Endothelial cell of hepatic sinusoid (primary cell): ENCODE measurements at regions not wholly inside any gene's neighbourhood (a gene's known extent, or its start where the extent isn't known, plus 50 kb on each side); places are given as distances from the start of the nearest gene placed in this dataset.

Experiments used
- in situ Hi-C: cut with HindIII; loops from 2 replicates; pipeline ENCODE4 v1.10.0; 2017; ENCODE audit warnings: low sequenced_read_pairs

DNA sequence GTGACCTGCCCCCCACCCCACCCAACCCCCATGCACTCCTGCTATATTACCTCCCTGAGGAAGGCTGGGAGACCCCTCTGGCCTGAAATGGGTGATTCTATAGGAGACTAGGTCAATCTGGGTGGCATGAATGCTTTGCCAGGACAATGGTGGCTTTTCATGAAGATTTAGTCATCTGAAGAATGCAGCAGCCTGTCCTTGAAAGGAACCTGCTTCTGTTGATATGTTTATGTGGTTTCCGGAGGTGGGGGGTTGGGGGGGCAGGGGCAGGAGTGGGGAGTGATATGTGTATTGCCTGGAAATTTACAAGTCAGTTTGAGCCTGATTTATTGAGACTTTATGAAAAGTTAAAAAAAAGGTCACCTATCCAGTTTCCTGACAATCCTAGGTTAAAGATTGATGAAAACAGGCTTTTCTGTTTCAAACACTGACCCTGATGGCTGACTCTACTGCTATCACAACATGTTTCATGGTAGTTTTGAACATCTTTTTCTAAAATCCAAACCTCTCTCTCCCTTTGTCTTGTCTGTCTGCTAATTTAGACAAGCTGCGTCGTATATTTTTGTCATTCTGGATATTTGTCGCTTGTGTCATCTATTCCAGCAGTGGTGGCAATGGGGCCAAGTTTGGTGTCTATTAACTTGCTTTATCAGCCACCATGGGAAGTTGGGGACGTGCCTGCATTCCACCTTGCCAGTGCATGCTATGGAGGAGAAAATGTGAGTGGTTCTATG is 153.7 kb upstream of the EGFLAM start:
- in situ Hi-C loops = no loop called here

DNA sequence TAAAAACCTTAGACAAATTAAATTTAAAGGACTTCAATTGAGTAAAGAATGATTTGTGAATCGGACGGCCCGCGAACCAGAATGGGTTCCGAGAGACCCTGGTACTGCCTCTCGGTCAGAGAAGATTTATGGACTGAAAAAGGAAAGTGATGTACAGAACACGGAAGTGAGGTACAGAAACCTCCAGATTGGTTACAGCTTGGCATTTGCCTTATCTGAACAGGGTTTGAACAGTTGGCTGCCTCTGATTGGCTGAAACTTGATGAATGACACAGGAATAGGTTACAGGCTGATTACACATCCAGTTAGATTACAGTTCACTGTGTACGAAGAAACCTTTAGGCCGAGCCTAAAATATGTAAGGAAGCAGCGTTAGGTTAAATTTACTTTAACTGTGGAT is 156.5 kb upstream of the EGFLAM start:
- in situ Hi-C loops = no loop called here

DNA sequence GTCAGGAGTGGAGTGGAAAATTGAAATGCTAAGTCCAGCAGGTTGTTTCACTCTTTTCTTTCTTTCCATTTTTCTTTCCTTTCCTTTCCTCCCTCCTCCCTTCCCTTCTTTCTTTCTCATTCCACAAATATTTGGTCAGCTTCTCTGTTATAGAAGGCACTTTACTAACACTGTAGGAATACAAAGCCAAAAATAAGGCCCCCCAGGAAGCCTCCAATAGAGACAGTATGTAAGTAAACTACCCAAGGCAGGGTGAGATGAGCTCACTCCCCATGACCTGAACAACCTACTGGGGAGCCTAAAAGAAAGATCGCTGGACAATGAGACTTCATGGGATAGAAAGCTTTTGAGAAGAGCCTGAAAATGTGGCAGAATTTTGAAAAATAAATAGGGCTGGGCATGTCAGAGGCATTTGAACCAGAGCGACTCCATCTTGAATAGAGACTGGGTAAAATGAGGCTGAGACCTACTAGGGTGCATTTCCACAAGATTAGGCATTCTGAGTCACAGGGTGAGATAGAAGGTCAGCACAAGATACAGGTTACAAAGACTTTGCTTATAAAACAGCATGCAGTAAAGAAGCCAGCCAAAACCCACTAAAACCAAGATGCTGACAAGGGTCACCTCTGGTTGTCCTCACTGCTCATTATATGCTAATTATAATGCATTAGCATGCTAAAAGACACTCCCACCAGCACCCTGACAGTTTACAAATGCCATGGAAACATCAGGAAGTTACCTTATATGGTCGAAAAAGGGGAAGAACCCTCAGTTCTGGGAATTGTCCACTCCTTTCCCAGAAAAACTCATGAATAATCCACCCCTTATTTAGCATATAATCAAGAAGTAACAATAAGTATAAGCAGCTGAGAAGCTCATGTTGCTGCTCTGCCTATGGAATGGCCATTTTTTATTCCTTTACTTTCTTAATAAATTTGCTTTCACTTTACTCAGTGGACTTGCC is 158.9 kb upstream of the EGFLAM start:
- in situ Hi-C loops = loop anchor here (5.0 kb wide), 1 partner anchor 42 kb away; no protein-coding TSS in a partner anchor

DNA sequence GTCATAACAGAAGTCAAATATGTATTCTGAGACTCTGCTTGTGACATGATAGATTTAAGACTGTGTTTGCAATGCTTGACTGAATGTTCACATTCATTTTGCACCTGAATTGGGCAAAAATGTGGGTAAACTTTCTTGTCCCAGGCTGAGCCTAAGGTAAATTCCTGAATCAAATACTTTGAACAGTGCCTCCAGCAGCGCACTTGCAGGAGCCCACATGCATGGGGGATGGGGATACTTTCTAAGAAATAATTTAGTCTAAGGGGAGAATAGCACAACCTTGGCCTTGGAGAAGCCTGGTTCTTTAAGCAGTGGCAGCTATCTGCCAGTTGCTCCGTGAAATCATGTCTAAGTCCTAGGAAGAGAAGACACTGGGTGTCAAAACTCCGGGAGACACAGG is 163.5 kb upstream of the EGFLAM start:
- in situ Hi-C loops = loop anchor here (5.0 kb wide), 1 partner anchor 38 kb away; no protein-coding TSS in a partner anchor

DNA sequence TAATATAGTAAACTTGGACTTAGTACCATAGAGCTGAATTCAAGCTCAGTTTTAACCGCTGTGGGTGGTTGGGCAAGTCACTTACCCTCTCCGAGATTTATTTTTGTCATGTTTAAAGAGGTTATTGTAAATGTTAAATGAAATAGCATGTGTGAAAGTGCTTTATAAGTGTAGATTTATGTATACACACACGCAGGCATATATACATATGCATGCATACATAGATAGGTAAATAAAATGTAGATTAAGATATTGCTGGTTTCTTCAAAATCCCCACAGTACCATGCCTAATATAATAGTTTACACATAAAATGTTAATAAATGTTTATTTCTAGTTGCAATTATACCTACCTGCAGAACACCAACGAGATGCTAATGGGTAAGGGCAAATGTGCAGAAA is 164.5 kb upstream of the EGFLAM start:
- in situ Hi-C loops = no loop called here

DNA sequence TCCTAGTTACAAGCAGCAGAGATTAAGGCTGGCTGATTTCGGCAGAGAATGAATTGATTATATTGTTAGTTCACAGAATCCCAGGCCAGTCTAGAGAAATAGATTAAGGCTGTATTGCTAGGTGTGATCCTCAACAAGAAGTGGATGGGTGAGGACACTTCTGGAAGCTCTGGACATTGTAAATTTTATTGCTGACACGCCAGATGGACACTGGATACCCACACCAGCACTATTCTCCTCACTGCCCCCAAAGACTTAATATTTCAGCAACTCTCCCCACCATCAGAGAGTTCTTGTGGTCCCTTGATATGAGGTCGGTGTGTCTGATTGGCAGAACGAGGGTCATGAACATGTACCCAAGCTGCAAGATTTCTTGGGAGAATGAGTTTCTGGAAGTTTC is 171.6 kb upstream of the EGFLAM start:
- in situ Hi-C loops = no loop called here

DNA sequence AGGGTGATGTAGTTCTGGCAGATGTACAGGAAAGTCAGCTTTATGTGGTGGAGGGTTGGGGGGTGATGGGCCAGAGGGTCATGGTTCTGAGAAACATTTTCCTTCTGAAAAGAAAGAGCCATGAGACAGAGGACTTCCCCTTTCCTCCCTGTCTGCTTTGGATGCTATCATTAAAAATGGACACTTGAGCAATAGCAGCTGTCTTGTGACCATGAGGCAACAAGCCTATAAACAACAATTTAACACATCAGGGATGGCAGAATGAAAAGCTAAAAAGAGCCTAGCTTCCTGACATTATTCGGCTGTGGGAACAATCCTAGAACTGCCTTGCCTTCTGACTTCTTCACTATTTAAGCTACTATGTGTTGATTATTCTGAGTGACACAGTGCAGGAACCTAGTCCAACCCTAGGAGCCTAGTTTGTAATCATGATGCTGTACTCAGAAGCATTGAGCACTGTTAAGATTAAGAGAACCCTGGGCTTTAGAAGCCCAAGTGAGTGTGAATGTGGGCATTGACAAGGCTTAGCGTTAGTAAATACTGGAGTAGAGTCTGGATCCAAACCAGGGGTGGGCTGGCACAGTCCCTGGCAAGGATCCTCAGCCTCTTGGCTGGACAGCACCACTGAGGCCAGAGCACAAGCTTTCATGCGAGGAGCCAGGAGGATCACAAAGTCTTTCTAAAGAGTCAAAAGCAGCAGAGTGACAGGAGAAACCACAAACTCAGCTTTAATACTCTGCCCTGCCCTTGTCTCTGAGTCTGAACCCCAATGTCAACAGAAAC is 178.5 kb upstream of the EGFLAM start:
- in situ Hi-C loops = loop anchor here (5.0 kb wide), 1 partner anchor 47 kb away; no protein-coding TSS in a partner anchor

DNA sequence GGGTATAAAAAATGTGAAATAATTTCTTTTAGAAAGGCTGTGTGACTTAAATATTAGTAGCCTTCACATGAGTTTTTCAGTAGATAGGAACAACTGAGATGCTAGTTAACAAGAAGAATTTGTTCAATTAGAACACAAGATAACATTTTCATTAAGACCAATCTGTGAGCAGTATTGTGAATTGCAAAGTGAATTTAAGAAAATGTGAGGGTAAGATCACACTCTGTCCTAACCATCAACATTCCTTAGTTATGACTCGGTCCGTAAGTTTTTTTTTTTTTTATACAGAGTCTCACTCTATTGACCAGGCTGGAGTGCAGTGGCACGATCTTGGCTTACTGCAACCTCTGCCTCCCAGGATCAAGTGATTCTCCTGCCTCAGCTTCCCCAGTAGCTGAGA is 180.2 kb upstream of the EGFLAM start:
- in situ Hi-C loops = no loop called here

DNA sequence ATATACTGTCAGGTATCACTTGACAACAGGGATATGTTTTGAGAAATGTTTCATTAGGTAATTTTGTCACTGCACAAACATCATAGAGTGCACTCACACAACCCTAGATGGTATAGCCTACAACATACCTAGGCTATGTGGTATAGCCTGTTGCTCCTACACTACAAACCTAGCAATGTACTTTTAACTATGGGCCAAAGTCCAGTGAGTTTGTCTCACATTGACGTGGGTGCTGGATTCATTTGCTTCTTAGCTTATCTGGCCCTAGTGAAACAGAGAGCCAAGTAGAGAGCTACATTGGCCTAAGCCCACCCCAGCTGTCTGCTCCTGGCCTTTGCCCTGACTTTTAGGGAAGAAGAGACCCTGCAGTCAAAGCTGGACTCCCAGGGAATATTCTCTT is 180.7 kb upstream of the EGFLAM start:
- in situ Hi-C loops = no loop called here

DNA sequence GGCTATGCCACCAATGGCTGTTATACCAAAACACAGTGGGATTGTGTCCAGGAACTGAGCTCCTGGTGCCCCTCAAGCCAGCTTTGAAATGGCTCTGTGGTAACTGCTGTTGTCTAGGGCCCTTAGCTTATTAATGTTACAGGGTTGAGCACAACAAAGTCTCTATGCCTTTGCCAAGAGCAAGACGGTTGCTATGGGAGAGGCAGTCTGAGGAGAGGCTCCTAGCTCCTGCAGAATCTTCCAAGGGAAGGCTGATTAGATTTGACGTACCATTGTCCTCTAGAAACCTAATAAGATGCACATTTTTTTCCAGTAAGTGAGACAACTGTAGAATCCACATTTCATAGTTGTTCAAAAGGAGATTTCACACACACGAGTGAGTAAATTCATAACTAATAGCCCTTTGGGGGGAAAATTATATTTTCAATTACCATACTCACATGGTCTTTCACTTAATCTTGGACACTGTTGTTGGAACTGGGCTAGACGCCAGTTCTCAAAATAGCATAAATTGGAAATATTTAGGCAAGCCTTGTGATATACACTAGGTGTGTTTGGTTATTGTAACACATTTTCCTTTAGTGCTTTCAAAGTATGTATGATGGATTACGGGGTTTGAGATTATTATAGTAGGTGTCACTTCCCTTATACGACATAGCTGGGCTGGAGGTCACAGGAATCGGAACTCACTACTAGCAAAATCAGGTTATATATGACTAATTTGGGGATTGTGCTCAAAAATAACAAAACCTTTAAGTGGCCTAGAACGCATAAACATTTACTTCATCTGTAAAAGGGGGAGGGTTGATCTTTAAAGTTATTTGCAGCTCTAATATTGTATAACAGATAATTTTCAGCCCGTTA is 186.3 kb upstream of the EGFLAM start:
- in situ Hi-C loops = no loop called here

DNA sequence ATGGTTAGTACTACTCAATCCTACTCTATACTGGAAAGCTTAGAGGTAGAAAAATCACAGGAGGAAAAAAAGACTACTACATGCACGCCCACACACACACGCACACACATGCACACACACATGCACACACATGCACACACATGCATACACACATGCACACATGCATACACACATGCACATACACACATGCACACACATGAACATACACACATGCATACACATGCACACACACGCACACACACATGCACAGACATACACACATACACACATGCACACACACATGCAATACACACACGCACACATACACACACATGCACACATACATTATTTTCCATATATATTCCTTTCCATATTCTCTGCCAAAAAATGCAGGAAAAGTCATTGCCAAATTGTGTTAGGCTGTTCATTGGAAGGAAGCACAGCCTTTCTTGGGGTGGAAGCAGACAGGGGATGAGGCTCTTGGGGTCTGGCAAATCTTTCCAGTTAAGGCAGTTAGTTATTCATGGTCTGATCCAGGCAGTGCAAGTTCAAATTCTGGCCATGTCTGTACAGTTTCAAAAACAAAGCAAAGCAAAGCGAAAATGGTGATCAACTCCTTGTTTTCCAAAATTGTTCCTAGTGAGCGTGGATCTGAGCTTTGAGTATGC is 187.9 kb upstream of the EGFLAM start:
- in situ Hi-C loops = no loop called here

DNA sequence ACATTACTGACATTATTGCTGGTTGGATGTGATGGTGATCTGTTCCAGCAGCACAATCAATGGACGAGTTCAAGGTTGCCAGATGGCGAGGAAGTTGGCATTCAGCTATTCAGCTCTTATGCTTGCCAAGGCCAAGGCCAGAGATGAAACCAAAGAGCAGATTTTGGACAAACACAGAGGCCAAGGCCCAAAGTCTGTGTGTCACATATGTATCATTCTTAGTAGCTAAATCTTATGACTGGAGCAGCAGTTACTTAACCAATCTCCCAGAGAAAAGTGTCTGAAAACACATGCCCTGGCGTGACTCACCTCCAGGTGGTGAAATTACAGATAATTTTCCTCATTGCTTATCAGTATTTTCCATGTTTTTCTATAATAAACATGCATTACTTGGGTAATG is 189.0 kb upstream of the EGFLAM start:
- in situ Hi-C loops = no loop called here

DNA sequence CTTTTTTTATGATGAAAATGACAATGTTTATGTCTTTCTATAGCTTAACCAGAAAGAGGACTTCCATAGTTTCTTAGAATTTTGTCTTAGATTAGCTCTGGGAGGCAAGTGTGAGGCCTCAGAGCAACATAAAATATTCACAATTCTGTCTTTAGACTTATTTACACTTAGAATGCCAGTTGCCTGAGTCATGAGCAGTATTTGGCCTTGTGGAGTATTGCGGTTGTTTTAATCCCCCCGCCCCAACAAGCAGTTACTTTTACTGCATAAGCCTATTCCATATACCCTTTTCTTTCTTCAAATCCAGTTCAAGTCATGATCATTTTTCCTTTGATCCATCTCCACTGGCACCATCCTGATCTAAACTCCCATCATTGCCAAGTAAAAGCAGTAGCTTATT is 198.0 kb upstream of the EGFLAM start:
- in situ Hi-C loops = no loop called here

DNA sequence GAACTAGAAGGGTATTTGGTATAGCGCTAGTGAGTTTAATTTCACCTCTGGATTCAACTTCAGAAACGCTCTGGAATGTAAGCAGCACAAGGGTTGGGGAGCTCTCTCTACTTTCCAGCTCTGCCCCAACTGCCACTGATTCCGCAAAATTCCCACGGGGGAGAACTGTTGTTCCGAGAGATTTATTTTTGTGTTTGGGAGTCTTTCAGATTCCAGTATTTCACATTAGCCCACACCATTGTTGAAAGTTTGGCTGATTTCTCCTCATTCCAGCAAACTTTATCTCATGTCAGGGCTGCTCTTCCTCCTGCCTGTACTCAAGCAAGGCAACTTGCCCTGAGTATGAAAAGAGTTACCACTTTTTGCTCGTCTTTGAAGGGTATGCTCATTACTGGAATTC is 198.5 kb upstream of the EGFLAM start:
- in situ Hi-C loops = loop anchor here (5.0 kb wide), 1 partner anchor 37 kb away; no protein-coding TSS in a partner anchor

DNA sequence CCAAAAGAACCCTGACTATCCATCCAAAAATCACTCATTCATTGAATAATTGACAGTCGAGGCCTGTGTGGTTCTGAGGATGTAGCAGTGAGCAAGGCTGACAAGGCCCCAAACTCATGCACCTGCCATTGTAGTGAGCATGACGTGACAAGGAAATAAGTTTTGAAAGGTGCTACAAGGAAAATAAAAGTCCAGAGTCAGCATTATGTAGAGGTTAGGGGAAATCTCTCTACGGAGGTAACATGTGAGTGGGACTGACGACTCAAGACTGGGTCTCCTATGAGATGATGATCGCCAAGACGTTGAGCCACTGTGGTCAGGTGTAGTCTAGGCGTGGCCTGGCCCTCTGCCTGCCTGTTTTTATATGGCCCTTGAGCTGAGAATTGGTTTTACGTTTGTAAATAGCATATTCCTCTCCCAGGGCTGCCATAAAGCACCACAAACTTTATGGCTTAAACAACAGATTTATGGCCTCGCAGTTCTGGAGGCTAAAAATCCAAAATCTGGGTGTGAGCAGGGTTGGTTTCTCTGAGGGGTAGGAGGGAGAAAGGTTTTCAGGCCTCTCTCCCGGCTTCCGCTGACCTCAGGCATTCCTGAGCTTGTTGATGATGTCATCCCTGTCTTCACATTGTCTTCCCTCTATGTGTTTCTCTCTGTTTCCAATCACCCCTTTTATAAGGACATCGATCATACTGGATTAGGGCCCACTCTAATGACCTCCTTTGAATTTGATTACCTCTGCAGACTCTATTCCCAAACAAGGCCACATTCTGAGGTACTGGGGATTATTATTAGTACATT is 206.4 kb upstream of the EGFLAM start:
- in situ Hi-C loops = no loop called here

DNA sequence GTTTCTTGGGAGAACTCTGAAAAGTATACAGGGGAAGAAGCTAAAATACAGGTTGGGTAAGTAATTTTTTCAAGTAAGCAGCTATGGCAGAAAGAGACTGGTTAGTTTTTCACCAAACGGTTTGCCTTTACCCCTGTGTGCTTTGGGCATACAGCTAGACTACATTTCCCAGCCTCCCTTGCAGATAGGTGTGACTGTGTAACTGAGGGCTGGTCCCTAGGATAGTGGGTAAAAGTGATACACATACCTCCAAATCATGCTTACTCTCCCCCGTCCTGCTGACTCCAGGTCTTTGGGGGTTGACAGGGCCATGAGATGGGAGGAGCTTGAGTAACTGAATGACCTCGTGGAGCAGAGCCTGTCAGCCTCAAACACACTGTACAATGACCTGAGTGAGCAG is 208.6 kb upstream of the GDNF start:
- in situ Hi-C loops = loop anchor here (5.0 kb wide), 1 partner anchor 61 kb away; no protein-coding TSS in a partner anchor

DNA sequence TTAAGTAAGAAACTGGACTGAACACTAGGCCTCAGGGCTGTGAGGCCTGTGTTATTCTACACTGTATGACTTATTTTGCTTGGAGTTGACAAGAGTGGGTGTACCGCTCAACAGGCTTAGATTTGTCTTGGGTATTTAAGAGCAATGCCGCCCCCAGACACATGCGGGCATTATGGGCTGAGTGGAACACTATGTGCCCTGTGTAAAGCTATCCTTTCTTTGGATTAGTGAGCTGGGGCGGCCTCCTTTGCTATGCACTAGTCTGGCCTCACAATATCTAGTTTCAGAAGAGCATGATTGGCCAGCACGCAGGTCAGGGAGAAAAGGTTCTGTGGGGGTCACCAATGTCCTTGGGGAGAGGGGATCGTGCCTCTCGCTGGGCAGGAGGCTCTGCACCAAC is 206.3 kb upstream of the GDNF start:
- in situ Hi-C loops = loop anchor here (5.0 kb wide), 1 partner anchor 59 kb away; no protein-coding TSS in a partner anchor

DNA sequence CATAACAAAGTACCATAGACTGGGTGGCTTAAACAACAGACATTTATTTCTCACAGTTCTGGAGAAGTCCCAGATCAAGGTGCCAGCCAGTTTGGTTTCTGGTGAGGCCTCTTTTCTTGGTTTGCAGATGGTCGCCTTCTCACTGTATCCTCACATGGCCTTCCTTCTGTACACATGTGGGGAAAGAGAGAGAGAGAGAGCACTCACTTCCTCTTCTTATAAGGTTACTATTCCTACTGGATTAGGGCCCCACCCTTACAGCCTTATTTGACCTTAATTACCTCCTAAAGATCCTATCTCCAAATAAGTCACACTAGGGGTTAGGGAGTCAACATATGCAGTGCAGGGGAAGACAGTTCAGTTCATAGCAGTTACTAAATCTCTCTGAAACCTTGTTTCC is 205.6 kb upstream of the GDNF start:
- in situ Hi-C loops = loop anchor here (5.0 kb wide), 1 partner anchor 58 kb away; no protein-coding TSS in a partner anchor

DNA sequence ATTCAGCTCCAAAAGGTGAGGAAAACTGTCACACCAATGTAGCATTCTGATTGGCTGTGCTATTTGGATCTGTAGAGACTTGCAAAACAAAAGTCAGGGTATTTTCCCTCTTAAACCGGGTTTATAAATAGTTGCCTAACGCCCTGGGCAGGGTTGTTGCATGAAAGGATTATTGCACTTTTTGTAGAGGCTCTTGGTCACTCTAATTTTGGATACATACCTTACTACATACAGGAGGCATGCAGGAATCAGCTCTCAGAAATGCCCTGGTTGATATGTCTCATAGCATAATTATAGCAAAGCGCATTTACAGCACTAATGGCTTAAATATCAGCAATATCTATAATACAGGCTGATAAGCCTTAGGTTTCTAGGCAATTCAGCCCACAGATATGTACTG is 200.0 kb upstream of the GDNF start:
- in situ Hi-C loops = loop anchor here (5.0 kb wide), 1 partner anchor 77 kb away; no protein-coding TSS in a partner anchor
